ENCODE measurements at regions not wholly inside any gene's neighbourhood (a gene's known extent, or its start where the extent isn't known, plus 50 kb on each side); places are given as distances from the start of the nearest gene placed in this dataset.
"Not testable (repeated sequence)": the region's sequence is repeated elsewhere in the genome, so short reads cannot be mapped to it uniquely, and the experiment has no call there.

GRCh38 chr11:130533871-130534270, 85.4 kb downstream of the ADAMTS15 start:
- H3K27ac ChIP-seq, result no peak overlapping the region
- no peak for TF ChIP-seq ZFX (IDR thresholded peaks at IDR 0.05)
- TF ChIP-seq CTCF (conservative IDR thresholded peaks at IDR 0.05), result no peak

- no peak for TF ChIP-seq ZFX (IDR thresholded peaks at IDR 0.05)
- no peak for TF ChIP-seq CTCF (conservative IDR thresholded peaks at IDR 0.05)
- peak overlapping the region; percentile 49; the same call in 1 of the 2 replicates for H3K27ac ChIP-seq
These were observed 86.1 kb downstream of the ADAMTS15 start for GRCh38 chr11:130534551-130534950.

- peak overlapping the region; percentile 49 for H3K27ac ChIP-seq
- TF ChIP-seq ZFX (IDR thresholded peaks at IDR 0.05) (no peak), CTCF (conservative IDR thresholded peaks at IDR 0.05) (no peak)
These were observed 87.1 kb downstream of the ADAMTS15 start for GRCh38 chr11:130535520-130535919.

- peak overlapping the region; percentile 49 for H3K27ac ChIP-seq
- TF ChIP-seq ZFX (IDR thresholded peaks at IDR 0.05), result no peak
- TF ChIP-seq CTCF (conservative IDR thresholded peaks at IDR 0.05), result no peak
These were observed 87.9 kb downstream of the ADAMTS15 start for GRCh38 chr11:130536106-130537040.

DNA sequence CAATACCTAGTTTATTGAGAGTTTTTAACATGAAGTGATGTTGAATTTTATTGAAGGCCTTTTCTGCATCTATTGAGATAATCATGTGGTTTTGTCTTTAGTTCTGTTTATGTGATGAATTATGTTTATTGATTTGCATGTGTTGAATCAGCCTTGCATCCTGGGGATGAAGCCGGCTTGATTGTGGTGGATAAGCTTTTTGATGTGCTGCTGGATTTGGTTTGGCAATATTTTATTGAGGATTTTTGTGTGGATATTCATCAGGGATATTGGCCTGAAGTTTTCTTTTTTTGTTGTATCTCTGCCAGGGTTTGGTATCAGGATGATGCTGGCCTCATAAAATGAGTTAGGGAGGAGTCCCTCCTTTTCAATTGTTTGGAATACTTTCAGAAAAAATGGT, 91.2 kb downstream of the ADAMTS15 start:
- not testable (repeated sequence) for H3K27ac ChIP-seq

- no peak overlapping the region for H3K27ac ChIP-seq
- TF ChIP-seq ZFX (IDR thresholded peaks at IDR 0.05) (no peak), CTCF (conservative IDR thresholded peaks at IDR 0.05) (no peak)
These were observed 95.8 kb downstream of the ADAMTS15 start for GRCh38 chr11:130544266-130544665.

DNA sequence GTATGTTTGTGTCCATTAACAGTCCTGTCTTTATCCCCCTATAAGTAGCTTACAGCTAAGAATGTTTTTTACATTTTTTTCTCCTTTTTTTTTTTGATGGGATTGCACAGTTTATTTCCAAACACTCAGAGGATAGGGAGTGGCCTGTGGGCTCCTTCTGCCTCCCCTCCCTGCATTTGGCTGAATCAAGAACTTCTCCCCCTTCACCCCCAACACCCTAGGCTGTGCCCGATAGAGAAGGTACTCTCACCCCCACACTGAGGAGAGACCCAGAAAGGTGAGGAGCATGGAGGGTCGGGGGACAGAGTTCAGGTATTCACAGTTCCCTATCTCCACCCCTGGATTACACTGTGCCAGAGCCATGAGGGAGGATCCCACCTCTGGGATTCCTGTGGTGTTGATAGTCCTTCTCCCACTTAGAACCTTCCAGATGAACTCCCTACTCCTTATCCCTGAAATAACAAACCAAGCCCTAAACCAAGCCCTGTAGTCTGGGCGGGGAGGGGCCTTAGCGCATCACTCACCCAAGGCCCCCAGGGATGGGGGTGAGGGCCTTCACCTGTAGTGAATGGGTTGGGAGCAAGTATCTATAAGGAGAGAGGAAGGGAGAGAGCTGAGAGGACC, 97.1 kb downstream of the ADAMTS15 start:
- TF ChIP-seq ZFX (IDR thresholded peaks at IDR 0.05) (no peak), CTCF (conservative IDR thresholded peaks at IDR 0.05) (no peak)
- H3K27ac ChIP-seq, result no peak overlapping the region

Measured in C4-2B (cell line).